Renal pelvis (tissue), 1 donor: ENCODE measurements at regions not wholly inside any gene's neighbourhood (a gene's known extent, or its start where the extent isn't known, plus 50 kb on each side); places are given as distances from the start of the nearest gene placed in this dataset.
A peak's percentile ranks its signal among the peaks of the same experiment; 100 is the strongest.
"Not testable (repeated sequence)": the region's sequence is repeated elsewhere in the genome, so short reads cannot be mapped to it uniquely, and the experiment has no call there.

Source experiments
- DNase-seq: peaks from one replicate; pipeline ENCODE4 v3.0.0-alpha.2; 2013

DNA sequence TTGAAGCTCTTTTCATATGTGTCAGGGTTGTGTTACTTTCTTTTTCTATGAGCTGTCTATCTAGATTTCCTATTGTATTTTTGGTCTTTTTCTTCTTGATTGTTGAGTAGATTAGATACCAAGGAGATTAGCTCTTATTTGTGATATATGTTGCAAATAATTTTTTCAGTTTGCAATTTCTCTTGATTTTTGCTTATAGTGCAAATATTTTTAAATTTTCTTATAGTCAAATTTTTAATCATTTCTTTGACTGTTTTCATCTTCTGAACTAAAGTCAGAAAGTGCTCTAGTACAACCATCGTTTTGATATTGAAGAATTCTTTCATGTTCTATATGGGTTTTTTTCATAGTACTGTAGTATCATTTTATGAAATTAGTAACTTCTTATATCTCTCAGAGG, 193.7 kb downstream of the OSTF1 start:
- no peak for DNase-seq

GRCh38 chr9:75289332-75289731, 201.0 kb downstream of the OSTF1 start:
- DNase-seq = no peak

DNA sequence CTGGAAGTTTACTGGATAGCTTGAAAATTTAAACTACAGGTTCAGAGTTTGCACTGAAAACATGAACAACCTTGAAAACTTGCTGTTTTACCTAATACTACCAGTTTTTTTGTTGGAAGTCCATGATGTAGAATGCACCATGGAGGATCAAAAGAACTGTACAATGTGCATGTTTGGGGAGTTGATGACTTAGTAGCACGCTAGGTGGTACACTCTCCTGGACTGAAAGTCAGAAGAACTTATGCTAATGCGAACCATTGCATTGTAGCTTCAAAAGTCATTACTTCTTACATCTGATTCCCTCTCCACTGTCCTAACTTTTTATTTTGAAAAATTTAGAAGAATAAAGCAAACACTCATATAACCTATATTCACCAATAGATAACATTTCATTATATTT, 211.0 kb downstream of the OSTF1 start:
- no peak for DNase-seq

GRCh38 chr9:75333624-75334023, 245.3 kb downstream of the OSTF1 start:
- DNase-seq = no peak

GRCh38 chr9:75358846-75359245, 270.5 kb downstream of the OSTF1 start:
- no peak for DNase-seq

DNA sequence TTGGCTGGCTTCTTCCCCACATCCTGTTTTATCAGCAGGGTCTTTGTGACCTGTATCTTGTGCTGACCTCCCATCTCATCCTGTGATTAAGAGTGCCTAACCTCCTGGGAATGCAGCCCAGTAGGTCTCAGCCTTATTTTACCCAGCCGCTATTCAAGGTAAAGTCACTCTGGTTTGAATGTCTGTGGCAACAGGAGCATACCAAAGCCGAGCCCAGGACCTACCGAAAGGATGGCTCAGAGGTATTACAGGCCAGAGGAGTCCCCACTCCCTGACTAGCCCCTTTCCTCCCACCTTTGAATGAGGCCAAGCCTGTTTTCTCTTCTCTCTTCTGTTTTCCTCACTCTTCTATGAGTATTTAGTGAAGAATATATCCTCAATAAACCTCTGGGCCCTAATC, 271.3 kb downstream of the OSTF1 start:
- DNase-seq = no peak

GRCh38 chr9:75360252-75360651, 271.9 kb downstream of the OSTF1 start:
- no peak for DNase-seq

DNA sequence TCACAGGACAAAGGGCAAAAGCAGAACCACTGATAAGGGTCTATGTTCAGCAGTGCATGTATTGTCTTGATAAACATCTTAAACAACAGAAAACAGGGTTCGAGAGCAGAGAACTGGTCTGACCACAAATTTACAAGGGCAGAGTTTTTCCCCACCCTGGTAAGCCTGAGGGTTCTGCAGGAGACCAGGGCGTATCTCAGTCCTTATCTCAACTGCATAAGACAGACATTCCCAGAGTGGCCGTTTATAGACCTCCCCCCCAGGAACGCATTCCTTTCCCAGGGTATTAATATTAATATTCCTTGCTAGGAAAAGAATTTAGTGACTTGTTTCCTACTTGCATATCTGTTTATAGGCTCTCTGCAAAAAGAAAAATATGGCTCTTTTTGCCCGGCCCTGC, 274.1 kb downstream of the OSTF1 start:
- not testable (repeated sequence) for DNase-seq

- no peak for DNase-seq
These were observed 276.9 kb downstream of the OSTF1 start for GRCh38 chr9:75365196-75365595.

- no peak for DNase-seq
These were observed 281.7 kb downstream of the OSTF1 start for GRCh38 chr9:75369989-75370388.

DNA sequence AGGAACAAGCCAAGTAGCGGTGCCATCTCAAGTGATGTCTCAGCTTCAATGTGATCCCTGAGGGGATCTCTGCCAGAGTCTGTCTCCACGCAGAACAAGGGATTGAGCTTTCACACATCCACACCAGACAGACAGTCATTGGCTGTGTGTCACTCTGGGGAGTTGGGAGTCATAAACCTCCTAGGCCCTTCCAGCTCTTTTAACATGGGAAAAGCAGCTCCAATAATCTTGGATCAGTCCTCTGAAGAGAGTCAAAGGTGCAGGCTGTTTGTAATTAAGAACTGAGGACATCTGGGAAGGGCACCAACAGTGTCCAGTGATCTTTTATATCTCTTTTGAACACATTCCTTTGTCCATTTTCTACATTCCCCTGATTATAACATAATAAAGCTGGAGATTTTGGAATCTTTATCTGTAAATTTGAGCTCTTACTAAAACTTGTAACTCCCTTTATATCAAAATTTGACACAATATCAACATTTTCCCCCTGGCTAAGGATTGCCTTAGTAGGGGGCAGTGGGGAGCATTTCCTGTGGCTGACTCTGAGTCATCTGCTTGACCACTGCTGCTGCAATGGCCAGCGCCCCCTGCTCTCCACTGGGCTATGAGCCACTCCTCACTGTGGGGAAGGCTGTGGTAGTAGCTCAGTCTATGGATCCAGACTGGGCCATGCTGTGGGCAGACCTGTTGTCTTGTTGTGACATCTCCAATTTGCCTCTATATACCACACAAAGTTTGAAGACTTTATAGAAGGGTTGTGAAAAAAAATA, 284.4 kb downstream of the OSTF1 start:
- DNase-seq = no peak

- DNase-seq = no peak
These were observed 288.5 kb downstream of the OSTF1 start for GRCh38 chr9:75376680-75377254.

DNA sequence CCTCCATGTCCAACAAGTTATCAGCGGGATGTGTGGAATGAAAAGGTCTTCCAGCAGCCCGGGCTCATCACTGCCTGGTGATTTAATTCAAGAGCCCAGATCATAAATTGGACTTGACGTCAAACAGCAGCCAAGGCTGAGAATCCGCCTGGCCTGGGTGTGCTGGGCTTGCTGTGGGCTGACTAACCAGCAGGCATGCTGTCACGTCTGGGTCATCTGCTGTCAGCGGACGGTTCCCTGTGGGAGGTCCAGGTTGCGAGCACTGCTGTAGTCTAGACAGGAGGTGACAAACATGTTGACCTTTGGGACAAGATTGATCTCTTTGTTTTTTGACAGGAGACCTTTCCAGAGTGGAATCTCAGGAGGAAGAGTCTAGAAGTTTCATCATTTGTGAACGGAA, 289.7 kb downstream of the OSTF1 start:
- DNase-seq = peak; percentile 12

DNA sequence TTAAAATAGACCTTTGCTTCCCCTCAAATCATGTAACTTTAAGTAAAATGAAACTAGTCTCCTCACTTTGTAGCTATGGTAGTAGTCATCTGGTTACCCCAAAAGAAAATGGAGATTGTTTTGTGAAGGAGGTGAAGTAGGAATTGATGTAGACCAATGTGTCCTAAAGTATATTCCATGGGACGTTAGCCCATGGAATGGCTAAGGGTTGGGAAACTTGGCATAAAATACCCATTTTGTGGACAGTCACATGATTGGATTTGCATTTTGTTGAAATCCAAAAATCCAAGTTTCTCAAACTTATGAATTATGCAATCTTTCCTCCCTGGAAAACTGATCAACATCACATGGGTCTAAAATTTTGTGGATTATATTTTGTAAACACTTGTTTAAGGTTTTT, 290.6 kb downstream of the OSTF1 start:
- DNase-seq = no peak

DNA sequence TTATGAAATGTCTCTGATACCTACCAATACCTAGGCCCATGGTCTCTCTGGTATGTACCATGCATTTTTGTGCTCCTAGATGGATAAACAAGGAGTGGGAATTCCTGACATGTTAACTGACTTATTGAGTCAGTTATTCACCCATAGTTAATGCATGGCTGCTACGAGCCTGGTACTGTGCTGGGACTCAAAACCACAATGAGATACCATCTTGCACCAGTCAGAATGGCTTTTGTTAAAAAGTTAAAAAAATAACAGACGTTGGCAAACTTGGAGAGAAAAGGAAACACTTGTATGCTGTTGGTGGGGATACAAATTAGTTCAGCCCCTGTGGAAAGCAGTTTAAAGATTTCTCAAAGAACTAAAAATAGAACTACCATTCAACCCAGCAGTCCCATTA, 293.8 kb downstream of the OSTF1 start:
- DNase-seq = no peak

GRCh38 chr9:75383420-75384034, 295.2 kb downstream of the OSTF1 start:
- not testable (repeated sequence) for DNase-seq

GRCh38 chr9:75385236-75385635, 296.9 kb downstream of the OSTF1 start:
- no peak for DNase-seq

DNA sequence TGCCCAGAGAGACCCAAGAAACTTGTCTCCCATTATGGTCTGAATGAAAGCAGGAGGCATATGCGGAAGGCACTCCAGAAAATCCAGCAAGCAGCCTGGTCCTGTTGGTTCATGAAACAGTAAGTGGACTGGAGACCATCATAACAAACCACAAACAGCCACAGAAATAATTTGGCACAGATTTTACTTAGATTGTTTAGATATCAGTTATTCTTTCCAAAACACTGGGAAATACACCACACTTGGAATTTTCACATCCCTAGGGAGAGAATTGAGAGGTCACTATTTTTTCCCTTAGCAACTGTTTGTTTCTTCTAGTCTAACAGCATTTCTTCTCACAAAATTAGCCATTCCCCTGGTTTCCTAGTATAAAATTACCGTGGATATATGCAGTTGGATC, 300.8 kb downstream of the OSTF1 start:
- DNase-seq = no peak

DNA sequence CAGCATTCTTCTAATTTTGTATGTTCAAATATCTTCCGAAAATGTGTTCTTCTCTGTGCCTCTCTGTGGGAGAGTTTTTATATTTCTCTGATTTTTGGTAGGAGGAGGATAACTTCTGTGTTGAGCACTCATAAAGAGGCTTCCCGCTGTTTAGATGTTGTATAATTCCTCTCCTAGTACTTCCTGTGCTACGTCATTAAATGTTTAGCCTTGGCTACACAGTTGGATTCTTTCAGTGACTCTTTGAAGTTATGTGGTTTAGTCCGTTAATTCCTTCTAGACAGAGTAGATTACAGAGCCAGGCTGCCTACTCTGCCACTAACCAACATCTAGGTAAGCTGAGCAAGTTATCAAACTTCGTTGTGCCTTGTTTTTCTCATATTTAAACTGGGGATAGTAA, 302.6 kb downstream of the OSTF1 start:
- no peak for DNase-seq

- no peak for DNase-seq
These were observed 303.2 kb downstream of the OSTF1 start for GRCh38 chr9:75391497-75391896.

- DNase-seq = no peak
These were observed 307.0 kb downstream of the OSTF1 start for GRCh38 chr9:75395336-75395735.

DNA sequence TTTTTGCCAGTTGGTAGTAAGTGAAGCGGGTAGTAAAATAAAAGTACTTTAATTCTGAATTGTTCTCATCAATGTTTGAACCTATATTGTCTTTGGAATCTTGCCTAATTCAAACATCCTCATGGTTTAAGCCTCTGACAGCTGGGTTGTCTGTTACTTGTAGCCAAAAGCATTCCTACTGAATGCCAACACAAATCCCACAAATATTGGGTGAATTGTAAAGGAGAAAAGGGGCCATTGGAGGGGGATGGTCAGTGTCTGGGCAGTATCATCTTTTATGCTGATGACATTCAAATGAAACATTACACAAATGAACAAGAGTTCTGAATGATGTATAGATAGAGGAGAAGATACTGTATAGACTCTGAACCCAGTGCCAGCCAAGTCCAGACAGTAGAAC, 309.5 kb downstream of the OSTF1 start:
- DNase-seq = no peak

DNA sequence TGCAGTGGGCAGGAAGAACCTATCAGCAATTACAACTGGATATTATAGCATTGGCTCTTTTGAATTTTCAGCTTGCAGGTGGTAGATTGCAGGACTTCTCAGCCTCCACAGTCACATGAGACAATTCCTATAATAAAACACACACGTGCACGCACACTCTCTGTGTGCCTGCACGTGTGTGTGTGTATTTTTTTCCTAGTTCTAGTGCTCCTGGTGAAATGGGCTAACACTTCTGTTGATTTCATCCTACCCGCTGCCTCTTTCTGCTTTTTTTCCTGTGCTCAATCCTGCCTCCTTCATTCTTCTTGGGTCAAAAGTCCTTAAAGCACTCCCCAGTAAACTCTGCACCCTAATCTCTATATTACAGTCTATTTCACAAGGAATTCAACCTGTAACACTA, 320.1 kb downstream of the OSTF1 start:
- no peak for DNase-seq

DNA sequence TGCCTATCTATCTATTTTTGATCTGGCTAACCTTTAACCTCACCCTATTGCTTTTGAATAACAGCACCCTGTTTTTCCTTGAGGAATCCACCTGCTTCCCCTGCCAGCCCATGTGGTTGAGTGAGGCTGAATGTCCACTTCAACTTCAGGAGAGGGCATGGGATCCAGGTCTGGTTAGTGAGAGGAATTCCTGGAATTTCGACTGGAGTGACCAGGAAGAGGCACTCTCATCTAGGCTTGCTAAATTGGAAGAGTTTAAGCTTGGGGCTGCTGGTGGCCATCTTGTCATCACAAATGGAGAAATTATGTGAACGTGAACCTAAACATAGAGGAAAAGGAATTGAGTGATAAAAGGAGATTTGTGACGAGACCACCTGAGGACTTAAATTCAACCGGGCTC, 322.1 kb downstream of the OSTF1 start:
- no peak for DNase-seq
